ENCODE measurements at regions not wholly inside any gene's neighbourhood (a gene's known extent, or its start where the extent isn't known, plus 50 kb on each side); places are given as distances from the start of the nearest gene placed in this dataset.
"Not testable (repeated sequence)": the region's sequence is repeated elsewhere in the genome, so short reads cannot be mapped to it uniquely, and the experiment has no call there.

DNA sequence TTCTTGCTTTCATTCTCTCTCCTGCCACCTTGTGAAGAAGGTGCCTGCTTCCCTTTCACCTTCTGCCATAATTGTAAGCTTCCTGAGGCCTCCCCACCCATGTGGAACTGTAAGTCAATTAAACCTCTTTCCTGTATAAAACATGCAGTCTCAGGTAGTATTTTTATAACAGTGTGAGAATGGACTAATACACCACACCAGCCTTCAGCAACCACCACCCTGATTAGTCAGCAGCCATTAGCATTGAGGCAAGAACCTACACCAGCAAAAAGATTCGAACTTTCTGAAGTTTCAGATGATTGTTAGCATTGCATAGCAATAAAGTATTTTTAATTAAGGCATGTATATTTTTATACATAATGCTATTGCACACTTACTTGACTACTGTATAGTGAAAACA is 980.2 kb downstream of the EFNA5 start:
- ATAC-seq = no peak
- Mint-ChIP-seq H3K9me3 (peaks cover 4 to 5% of the 10 kb centered on the region in 2 donors), H3K36me3 (no peaks in the 10 kb centered on the region), H3K27ac (no peak overlapping the region)
- DNase-seq (ENCODE audit: low spot score in 2 of 2) = no peak

DNA sequence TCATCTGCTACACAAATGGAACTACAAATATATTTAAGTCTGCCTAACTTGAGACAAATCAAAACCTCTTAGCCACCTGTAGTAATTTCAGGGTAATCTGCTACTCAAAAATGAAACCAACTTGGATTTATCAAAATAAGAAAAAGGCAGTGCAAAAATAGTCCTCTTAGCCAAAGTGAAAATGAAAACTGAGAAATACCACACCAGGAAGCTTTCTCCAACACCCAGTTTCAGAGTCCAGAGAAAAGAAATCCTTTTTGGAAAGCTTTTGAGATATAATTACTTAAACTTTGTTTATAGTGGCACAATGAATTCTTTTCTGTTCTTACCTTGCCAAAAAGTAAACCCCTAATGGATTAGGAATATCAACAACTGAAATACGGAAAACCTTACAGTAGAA is 990.4 kb downstream of the EFNA5 start:
- H3K9me3 Mint-ChIP-seq = peaks cover 5 to 11% of the 10 kb centered on the region in 2 donors
- no peak for DNase-seq (ENCODE audit: low spot score in 2 of 2)

DNA sequence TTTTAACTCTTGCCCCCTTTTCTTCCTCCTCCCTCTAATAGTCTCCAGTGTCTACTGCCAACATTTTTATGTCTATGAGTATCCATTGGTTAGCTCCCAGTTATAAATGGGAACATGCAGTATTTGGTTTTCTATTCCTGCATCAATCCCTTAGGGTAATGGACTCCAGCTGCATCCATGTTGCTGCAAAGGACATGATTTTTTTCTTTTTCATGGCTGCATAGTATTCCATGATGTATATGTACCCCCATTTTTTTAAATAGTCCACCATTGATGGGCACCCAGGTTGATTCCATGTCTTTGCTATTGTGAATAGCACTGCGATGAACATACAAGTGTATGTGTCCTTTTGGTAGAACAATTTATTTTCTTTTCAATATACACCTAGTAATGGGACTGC is 993.7 kb downstream of the EFNA5 start:
- no peak overlapping the region for H3K27ac Mint-ChIP-seq
- H3K36me3 Mint-ChIP-seq = peaks cover 0 to 4% of the 10 kb centered on the region in 2 donors
- peaks cover 8 to 12% of the 10 kb centered on the region in 2 donors for H3K9me3 Mint-ChIP-seq

More for the DNA sequence above, 990.4 kb downstream of the EFNA5 start:
- ATAC-seq = no peak
- H3K36me3 Mint-ChIP-seq = peaks cover 0 to 4% of the 10 kb centered on the region in 2 donors
- H3K27ac Mint-ChIP-seq = no peak overlapping the region

DNA sequence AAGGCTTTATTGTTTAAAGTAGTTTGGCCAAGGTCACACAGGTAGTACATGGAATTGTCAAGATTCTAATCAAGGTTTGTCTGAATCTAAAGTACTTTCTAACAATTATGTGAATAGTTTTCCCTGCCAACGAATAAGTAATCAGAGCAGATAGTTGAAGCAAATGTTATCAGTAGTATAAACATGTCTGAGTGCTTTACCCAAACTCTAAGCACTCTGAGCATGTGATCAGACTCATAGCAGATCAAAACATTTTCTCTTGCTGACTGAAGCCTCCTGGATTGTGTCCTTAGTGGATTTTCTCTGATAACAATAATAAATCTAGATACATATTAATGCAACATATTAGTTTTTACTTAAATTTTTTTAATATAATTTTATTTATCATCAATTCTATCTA is 995.0 kb downstream of the EFNA5 start:
- DNase-seq (ENCODE audit: low spot score in 2 of 2) (no peak), ATAC-seq (no peak)
- H3K36me3 Mint-ChIP-seq = peaks cover 0 to 4% of the 10 kb centered on the region in 2 donors

More for the DNA sequence above, 993.7 kb downstream of the EFNA5 start:
- DNase-seq (ENCODE audit: low spot score in 2 of 2) (no peak), ATAC-seq (no peak)

DNA sequence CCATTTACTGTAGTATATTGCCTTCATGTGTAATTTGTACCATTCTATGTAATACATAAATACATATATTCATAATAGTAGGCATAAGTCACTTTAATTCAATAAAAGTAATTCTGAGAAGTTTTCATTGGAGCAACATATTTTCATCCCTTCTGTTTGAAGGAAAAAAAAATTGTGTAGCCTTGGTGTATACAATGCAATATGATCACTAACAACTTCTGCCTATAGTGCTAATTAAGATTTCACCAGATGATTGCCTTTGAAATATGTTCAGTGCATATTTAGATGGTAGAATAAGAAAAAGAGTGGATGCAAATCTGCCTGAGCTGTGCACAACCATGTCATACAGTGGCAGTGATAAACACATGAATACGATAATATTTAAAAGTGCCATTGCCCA is 996.8 kb downstream of the EFNA5 start:
- ATAC-seq (no peak), DNase-seq (ENCODE audit: low spot score in 2 of 2) (no peak)
- Mint-ChIP-seq H3K27ac (no peak overlapping the region), H3K9me3 (peaks cover 12 to 13% of the 10 kb centered on the region in 2 donors), H3K36me3 (peaks cover 0 to 4% of the 10 kb centered on the region in 2 donors)

More for the DNA sequence above, 995.0 kb downstream of the EFNA5 start:
- Mint-ChIP-seq H3K9me3 (peaks cover 8 to 12% of the 10 kb centered on the region in 2 donors), H3K27ac (no peak overlapping the region)

DNA sequence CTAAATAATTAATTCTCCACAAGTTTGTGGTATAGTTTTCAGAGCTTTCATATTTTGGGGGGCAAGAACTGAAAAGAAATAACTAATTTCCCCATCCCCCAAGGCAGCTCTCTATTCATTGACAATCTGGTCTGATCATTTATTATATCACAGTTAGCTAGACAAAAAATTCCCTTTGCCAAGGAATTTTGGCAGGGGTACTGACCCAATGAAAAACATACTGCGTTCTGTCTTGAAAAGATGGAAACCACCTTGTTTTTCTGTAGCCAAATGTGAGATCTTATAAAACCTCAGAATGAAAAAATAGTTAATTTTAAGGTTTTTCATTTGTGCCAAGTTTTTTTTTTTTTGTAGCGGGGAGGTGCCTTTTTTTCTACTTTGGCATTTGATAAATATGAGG is 1008.9 kb downstream of the EFNA5 start:
- Mint-ChIP-seq H3K36me3 (peaks cover 0 to 5% of the 10 kb centered on the region in 2 donors), H3K27ac (no peak overlapping the region), H3K9me3 (peaks cover 8 to 15% of the 10 kb centered on the region in 2 donors)
- DNase-seq (ENCODE audit: low spot score in 2 of 2) = no peak
- no peak for ATAC-seq

DNA sequence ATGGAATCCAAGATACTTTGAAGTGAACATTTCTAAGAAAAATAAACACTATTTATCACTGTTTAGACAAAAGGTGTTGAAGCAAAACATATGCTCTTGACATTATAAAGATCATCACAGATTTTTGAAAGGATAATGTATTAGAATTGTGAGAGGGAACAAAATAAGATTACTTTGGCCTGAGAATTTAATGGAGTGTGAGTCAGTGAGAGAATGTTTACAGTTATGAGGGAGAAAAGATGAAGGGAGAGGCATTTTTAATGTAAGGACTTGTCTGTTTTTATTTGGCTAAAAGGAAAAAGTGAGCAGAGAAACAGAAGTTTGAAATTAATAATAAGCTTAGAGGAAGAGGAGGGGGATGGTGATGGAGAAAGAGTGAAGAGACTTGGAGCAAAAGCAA is 1010.1 kb downstream of the EFNA5 start:
- peaks cover 8 to 15% of the 10 kb centered on the region in 2 donors for H3K9me3 Mint-ChIP-seq
- H3K36me3 Mint-ChIP-seq = peaks cover 0 to 5% of the 10 kb centered on the region in 2 donors
- no peak overlapping the region for H3K27ac Mint-ChIP-seq
- DNase-seq (ENCODE audit: low spot score in 2 of 2) = no peak
- no peak for ATAC-seq

DNA sequence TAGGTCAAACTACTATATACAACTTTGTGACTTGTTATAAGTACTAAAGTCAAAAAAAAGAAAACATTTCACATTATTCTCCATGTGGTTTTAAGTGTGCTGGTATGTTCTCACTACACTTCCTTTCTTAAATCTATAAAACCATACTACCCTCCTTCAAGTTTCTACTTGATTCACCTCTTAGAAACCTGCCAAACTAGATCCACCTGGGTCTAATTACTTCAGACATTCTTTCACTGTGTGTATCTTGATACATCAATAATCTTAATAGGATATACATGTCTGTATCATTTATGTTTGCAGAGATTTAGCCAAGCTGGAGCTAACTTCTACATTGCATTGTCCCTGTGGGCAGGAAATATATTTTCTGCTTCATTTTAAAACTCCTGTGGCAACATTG is 1012.6 kb downstream of the EFNA5 start:
- ATAC-seq = no peak
- H3K9me3 Mint-ChIP-seq = peaks cover 19 to 28% of the 10 kb centered on the region in 2 donors
- no peak for DNase-seq (ENCODE audit: low spot score in 2 of 2)
- peaks cover 0 to 5% of the 10 kb centered on the region in 2 donors for H3K36me3 Mint-ChIP-seq
- no peak overlapping the region for H3K27ac Mint-ChIP-seq

DNA sequence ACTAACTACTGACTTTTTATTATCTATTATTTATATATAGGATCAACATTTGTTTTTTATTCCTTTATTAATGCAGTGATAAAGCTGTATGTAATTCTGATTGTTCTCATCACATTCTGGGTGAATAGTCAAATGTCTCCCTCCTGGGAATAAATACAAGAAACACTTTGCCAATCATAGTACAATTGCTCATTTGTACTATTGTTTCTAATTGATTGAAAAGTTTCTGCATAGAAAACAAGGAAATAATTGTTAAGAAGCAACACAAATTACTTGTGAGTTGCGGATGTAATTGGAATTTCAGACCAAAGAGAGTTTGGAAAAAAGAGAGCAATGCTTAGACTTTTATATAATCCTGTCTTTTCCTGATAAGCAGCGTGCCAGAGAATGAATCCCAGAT is 1013.9 kb downstream of the EFNA5 start:
- Mint-ChIP-seq H3K27ac (no peak overlapping the region), H3K9me3 (peaks cover 19 to 40% of the 10 kb centered on the region in 2 donors), H3K36me3 (peaks cover 0 to 5% of the 10 kb centered on the region in 2 donors)
- DNase-seq (ENCODE audit: low spot score in 2 of 2) (no peak), ATAC-seq (no peak)

DNA sequence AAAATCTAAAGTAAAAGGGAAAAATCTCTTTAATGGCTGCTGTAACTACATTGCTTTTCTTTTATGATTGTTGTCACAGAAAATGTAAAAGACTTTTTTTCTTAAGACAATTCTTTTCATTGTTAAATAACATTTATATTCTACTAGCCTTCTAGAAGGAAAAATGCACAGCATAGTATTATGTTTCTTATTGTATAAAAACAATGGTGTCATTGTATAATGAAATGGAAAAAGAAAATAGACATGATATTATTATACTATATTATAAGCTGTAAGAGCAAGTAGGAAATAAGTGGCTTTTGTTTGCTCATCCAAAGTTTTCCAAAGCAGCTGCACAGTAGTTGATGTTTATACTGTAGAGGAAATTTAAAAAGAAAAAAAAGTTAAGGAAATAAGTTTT is 1021.7 kb downstream of the EFNA5 start:
- ATAC-seq (no peak), DNase-seq (ENCODE audit: low spot score in 2 of 2) (no peak)
- H3K27ac Mint-ChIP-seq = no peak overlapping the region
- H3K9me3 Mint-ChIP-seq = peaks cover 3 to 17% of the 10 kb centered on the region in 2 donors
- no peaks in the 10 kb centered on the region for H3K36me3 Mint-ChIP-seq

DNA sequence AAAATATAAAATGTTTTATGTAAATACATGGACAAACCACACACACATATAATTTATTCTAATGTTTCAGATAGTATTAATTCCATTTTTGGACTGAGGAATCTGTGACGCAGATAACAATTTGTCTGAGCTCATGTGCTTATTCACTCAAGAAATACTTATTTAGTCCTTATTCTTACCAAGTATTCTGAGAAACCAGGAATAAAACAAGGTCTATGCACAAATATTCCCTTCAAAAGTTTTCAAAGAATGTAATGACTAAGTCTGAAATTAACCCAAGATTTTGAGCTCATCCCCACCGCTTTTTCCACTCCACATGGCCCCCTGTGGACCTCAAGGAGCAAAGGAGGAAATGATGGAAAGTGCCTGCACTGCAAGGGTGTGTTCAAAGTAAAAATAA is 1022.3 kb downstream of the EFNA5 start:
- no peak overlapping the region for H3K27ac Mint-ChIP-seq
- DNase-seq (ENCODE audit: low spot score in 2 of 2) (no peak), ATAC-seq (no peak)
- peaks cover under 1 to 13% of the 10 kb centered on the region in 2 donors for H3K9me3 Mint-ChIP-seq
- no peaks in the 10 kb centered on the region for H3K36me3 Mint-ChIP-seq

DNA sequence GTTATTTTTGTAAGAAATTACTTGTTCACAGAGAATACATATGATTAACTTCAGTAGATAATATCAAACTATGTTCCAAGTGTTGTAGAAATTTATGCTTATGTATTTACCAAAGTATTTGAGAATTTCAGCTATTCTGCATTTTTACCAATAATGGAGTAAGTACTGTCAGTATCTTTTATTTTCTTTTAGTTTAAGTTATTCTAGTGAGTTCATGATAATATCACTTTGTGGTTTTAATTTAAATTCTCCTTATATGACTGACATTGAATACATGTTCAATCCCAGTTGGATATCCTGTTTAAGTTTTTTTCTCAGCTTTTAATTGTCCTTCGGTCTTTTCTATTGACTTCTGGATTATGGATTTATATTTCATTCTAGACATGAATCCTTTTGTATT is 1024.6 kb downstream of the EFNA5 start:
- no peak overlapping the region for H3K27ac Mint-ChIP-seq
- H3K9me3 Mint-ChIP-seq = no peaks in the 10 kb centered on the region
- H3K36me3 Mint-ChIP-seq = no peaks in the 10 kb centered on the region
- no peak for ATAC-seq
- no peak for DNase-seq (ENCODE audit: low spot score in 2 of 2)

DNA sequence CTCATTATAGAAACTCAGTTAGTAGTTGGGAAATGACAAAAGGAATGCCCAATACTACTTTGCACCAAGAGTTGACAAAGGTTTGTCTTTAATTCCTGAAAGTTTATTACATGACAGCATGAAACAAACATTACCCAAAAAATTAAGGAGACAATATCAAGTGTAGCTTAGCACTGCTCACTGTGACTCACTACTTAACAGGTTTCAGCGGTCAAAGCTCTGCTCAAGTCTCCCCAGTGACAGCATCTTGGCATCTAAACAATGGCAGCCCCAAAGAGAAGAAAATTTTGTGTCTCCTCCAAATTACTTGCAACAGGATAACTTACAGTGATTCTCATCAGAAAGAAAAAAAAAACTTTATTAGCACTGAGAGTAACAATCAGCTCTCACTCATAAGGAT is 1030.2 kb downstream of the EFNA5 start:
- Mint-ChIP-seq H3K36me3 (no peaks in the 10 kb centered on the region), H3K27ac (no peak overlapping the region), H3K9me3 (peaks cover 4 to 5% of the 10 kb centered on the region in 2 donors)
- DNase-seq (ENCODE audit: low spot score in 2 of 2) (no peak), ATAC-seq (no peak)

DNA sequence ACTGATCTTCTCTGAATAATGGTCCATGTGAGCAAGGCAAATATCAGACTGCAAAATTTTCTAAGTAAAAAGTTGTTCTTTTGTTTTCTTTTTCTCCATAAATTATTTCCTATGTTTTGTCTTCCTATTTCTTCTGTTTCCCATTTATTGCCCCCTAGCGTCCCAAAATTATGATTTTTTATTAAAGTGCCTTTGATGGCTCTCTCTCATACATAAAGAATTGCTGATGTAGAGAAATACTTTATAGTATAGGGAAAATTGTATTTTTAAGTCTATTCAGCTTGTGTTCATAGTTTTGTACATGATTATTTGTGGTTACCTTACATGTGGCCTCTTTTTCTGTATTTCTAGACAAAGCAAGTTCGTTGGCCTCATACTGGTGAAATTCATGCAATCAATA is 1031.2 kb downstream of the EFNA5 start:
- Mint-ChIP-seq H3K9me3 (peaks cover 4 to 5% of the 10 kb centered on the region in 2 donors), H3K36me3 (no peaks in the 10 kb centered on the region), H3K27ac (no peak overlapping the region)
- no peak for ATAC-seq
- DNase-seq (ENCODE audit: low spot score in 2 of 2) = no peak

DNA sequence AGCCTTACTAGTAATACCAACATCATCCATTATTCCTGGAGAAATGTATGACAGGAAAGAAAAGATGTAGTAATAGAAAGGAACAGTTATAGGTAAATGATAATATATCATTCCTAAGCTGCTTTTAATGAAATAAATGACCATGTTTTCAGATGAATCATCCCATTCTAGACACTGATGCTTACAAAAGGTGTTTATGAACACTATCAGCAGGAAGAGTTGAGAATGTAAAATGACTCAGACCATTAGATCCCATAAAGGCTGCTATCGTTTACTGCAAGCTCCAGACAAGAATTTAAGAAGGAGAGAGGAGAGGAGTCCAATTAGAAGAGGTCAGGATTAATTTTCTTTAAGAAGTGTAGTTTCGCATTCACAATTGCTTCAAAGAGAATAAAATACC is 1033.5 kb downstream of the EFNA5 start:
- peaks cover 4 to 5% of the 10 kb centered on the region in 2 donors for H3K9me3 Mint-ChIP-seq
- H3K36me3 Mint-ChIP-seq = no peaks in the 10 kb centered on the region
- ATAC-seq = no peak
- no peak overlapping the region for H3K27ac Mint-ChIP-seq
- no peak for DNase-seq (ENCODE audit: low spot score in 2 of 2)

DNA sequence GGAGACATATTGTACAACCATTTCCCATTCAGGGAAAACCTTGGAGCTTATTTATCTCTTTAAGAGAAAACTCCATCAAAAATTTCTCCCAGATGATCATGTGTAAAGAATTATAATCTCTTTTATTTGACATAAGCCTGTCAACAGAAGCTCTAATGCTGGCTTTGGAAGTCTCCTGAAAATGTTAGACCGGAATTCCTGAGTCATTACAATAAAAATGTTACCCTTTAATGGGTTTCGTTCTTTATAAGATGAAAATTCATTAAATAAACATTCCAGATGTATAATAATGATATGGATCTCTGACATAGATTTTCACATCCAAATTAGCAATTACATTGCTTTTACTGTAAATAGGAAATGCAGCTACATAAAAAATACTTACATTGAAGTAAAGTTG is 1036.4 kb downstream of the EFNA5 start:
- no peak for DNase-seq (ENCODE audit: low spot score in 2 of 2)
- Mint-ChIP-seq H3K36me3 (no peaks in the 10 kb centered on the region), H3K27ac (no peak overlapping the region), H3K9me3 (peaks cover 4 to 5% of the 10 kb centered on the region in 2 donors)
- ATAC-seq = no peak

DNA sequence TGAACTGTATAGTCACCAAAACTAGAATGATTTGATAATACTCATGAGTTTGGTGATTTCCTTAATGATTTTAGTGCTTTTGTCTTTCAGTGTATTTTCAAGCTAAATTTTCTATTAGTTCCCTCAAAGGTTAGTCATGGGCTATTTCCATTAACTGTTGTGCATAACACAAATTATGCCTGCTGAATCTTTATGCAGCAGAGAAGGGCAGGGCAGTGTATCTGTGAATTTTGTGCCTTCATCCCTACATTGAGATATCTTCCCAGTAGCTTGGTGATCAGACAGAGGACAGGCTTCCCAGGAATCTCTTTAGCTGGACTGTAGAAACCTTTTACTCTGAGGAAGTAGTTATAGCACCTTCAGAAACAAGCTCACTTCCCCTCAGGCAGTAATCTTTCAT is 1036.9 kb downstream of the EFNA5 start:
- ATAC-seq (no peak), DNase-seq (ENCODE audit: low spot score in 2 of 2) (no peak)
- no peak overlapping the region for H3K27ac Mint-ChIP-seq
- peaks cover 5 to 6% of the 10 kb centered on the region in 2 donors for H3K9me3 Mint-ChIP-seq
- no peaks in the 10 kb centered on the region for H3K36me3 Mint-ChIP-seq

DNA sequence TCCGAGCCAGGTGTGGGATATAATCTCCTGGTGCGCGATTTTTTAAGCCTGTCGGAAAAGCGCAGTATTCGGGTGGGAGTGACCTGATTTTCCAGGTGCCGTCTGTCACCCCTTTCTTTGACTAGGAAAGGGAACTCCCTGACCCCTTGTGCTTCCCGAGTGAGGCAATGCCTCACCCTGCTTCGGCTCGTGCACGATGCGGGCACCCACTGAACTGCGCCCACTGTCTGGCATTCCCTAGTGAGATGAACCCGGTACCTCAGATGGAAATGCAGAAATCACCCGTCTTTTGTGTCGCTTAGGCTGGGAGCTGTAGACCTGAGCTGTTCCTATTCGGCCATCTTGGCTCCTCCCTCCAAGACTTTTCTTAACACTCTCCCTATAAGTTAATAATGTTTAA is 1042.3 kb downstream of the EFNA5 start:
- H3K27ac Mint-ChIP-seq; DNase-seq (ENCODE audit: low spot score in 2 of 2); ATAC-seq: not testable (repeated sequence)
- Mint-ChIP-seq H3K9me3 (peaks cover 9 to 11% of the 10 kb centered on the region in 2 donors), H3K36me3 (peaks cover 0 to 10% of the 10 kb centered on the region in 2 donors)

DNA sequence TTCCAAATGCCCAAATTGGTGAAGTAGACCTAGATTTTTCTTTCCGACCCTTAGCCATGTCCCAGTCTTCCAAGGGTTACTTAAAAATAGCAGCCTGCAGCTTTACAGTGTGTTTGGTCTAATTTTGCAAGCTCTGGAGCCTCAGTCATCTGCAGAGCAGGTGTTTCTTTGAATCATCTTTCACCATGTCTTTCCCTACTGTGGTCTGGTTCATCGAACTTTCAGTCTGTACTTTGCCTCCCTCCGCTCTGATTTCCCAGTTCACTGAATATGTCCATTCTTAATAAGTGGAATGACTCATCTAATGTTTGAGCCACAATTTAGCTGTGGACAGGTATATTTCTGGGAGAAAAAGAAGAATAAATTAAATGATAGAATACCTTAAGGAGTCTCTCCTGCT is 1060.7 kb downstream of the EFNA5 start:
- DNase-seq (ENCODE audit: low spot score in 2 of 2) = no peak
- ATAC-seq = no peak
- Mint-ChIP-seq H3K27ac (no peak overlapping the region), H3K36me3 (peaks cover 0 to 5% of the 10 kb centered on the region in 2 donors), H3K9me3 (peaks cover 8 to 12% of the 10 kb centered on the region in 2 donors)

Measured in activated naive CD4-positive, alpha-beta T cell treated with anti-CD3 and anti-CD28 coated beads, Interleukin-2, amount 50 U/mL, for 72 hours (primary cell).